Fibroblast of villous mesenchyme (primary cell): ENCODE measurements at regions not wholly inside any gene's neighbourhood (a gene's known extent, or its start where the extent isn't known, plus 50 kb on each side); places are given as distances from the start of the nearest gene placed in this dataset.
A peak's percentile ranks its signal among the peaks of the same experiment; 100 is the strongest.
"Not testable (repeated sequence)": the region's sequence is repeated elsewhere in the genome, so short reads cannot be mapped to it uniquely, and the experiment has no call there.

Source experiments
- DNase-seq: peaks from one replicate; pipeline ENCODE4 v3.0.0-alpha.2; 2010; ENCODE audit warnings: low read depth
- H3K4me3 ChIP-seq: 2 replicates; pipeline ENCODE4 v1.5.1; 2011; ENCODE audit warnings: low read depth, mild to moderate bottlenecking, low read length
- CTCF ChIP-seq: IDR thresholded peaks from 2 replicates; pipeline ENCODE4 v1.5.1; 2012; ENCODE audit warnings: low read depth, mild to moderate bottlenecking, low read length; ENCODE audit not compliant: insufficient read depth

- peak; percentile 68 for DNase-seq
- H3K4me3 ChIP-seq: no peak overlapping the region
- TF ChIP-seq CTCF: no peak
These were observed 255.9 kb upstream of the SULF2 start for GRCh38 chr20:48041078-48041780.

- DNase-seq: no peak
- no peak for TF ChIP-seq CTCF
- H3K4me3 ChIP-seq: no peak overlapping the region
These were observed 255.2 kb upstream of the SULF2 start for GRCh38 chr20:48040491-48040890.

- no peak for DNase-seq
- no peak overlapping the region for H3K4me3 ChIP-seq
- TF ChIP-seq CTCF: no peak
These were observed 254.8 kb upstream of the SULF2 start for GRCh38 chr20:48040051-48040450.

- TF ChIP-seq CTCF: no peak
- no peak overlapping the region for H3K4me3 ChIP-seq
These were observed 254.2 kb upstream of the SULF2 start for GRCh38 chr20:48039514-48039913.

GRCh38 chr20:48038713-48039112 is 253.4 kb upstream of the SULF2 start:
- TF ChIP-seq CTCF: no peak
- no peak for DNase-seq
- no peak overlapping the region for H3K4me3 ChIP-seq

More at GRCh38 chr20:48039514-48039913, 254.2 kb upstream of the SULF2 start:
- no peak for DNase-seq

GRCh38 chr20:48037798-48038197 is 252.5 kb upstream of the SULF2 start:
- not testable (repeated sequence) for DNase-seq

GRCh38 chr20:48035961-48036731 is 250.9 kb upstream of the SULF2 start:
- TF ChIP-seq CTCF: no peak
- DNase-seq: no peak
- no peak overlapping the region for H3K4me3 ChIP-seq

More at GRCh38 chr20:48037798-48038197, 252.5 kb upstream of the SULF2 start:
- H3K4me3 ChIP-seq: not testable (repeated sequence)
